ENCODE measurements at regions not wholly inside any gene's neighbourhood (a gene's known extent, or its start where the extent isn't known, plus 50 kb on each side); places are given as distances from the start of the nearest gene placed in this dataset.
A peak's percentile ranks its signal among the peaks of the same experiment; 100 is the strongest.

DNA sequence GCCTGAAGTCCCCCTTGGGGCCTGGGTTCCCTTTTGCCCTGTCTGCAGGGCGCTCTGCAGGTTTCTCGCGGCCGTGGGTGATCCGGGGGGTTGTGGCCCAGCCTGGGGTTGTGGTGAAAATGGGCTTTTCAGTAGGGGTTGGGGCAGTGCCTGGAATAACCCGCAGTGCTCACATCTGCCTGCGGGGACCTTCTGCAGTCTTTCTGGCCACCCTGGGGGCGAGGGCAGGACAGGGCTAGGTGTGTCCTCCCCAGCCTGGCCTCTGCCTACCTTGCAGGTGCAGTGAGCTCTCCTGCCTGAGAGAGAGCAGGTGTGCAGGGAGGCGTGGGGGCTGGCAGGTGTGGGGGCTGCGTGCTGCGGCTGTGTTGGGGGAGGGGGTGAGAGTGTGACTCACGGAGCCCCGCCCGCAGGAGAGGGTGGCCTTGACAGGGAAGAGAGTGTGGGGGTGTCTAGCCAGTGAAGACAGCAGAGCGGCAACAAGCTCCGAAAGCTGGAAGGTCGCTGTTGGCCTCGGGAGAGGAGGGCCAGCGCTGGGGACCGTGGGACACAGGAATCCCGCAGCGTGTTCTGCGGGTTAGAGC, 131.4 kb downstream of the MRPL36 start:
- ChIA-PET CTCF (interaction anchor here (0.9 to 2.0 kb wide), 9 partner anchors 23 to 371 kb away, joined by 3 to 11 read pairs (median 4); partner anchors contain the start of genes MRPL36 and NDUFS6), POLR2A (interaction anchor here (0.5 kb wide), 1 partner anchor 128 kb away, joined by 3 read pairs; no protein-coding TSS in a partner anchor)
- peaks cover 11% of the 10 kb centered on the region for H3K9me3 Mint-ChIP-seq
- no peaks in the 10 kb centered on the region for H3K36me3 Mint-ChIP-seq
- ATAC-seq (peak; percentile 70), DNase-seq (ENCODE audit: low spot score) (peak; percentile 53)
- H3K4me1 Mint-ChIP-seq = peaks cover 23% of the 10 kb centered on the region
- peaks cover 41% of the 10 kb centered on the region for H3K27me3 Mint-ChIP-seq (ENCODE audit: low read depth)
- TF ChIP-seq, protein P1, sequence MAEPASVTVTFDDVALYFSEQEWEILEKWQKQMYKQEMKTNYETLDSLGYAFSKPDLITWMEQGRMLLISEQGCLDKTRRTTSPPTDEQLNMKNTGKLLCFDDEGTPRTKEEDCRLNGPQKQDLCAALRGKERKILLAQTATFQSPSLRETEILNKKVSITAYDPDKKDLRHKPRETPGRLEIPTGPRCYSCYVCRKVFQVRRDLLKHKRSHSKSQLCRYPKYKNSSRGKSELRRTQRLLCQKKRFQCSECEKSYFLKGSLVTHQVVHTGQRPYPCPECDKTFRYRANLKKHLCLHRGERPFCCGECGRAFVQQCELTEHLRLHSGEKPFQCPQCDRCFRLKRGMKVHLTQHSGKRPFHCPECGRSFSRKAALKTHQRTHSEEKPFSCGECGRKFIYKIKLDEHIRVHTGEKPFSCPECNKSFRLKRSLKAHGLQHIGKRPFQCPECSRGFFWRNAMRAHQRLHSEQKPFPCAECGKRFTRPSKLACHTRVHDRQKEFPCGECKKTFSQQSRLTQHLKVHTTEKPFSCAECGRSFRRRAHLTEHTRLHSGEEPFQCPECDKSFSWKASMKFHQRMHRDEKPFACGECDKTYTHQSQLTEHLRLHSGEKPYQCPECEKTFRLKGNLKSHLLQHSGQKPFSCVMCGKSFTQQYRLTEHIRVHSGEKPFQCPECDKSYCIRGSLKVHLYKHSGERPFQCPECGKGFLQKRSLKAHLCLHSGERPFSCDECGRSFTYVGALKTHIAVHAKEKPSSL (CRISPR knock-in tag; conservative IDR thresholded peaks at IDR 0.05) = no peak
- TF ChIP-seq NR2C2 (CRISPR knock-in tag; IDR thresholded peaks at IDR 0.05) = no peak
- TF ChIP-seq ESRRA (CRISPR knock-in tag; IDR thresholded peaks at IDR 0.05; ENCODE audit: borderline replicate concordance) = no peak
- no peak for TF ChIP-seq ZNF671 (CRISPR knock-in tag; IDR thresholded peaks at IDR 0.05)
- TF ChIP-seq, protein P2, sequence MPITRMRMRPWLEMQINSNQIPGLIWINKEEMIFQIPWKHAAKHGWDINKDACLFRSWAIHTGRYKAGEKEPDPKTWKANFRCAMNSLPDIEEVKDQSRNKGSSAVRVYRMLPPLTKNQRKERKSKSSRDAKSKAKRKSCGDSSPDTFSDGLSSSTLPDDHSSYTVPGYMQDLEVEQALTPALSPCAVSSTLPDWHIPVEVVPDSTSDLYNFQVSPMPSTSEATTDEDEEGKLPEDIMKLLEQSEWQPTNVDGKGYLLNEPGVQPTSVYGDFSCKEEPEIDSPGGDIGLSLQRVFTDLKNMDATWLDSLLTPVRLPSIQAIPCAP (CRISPR knock-in tag; IDR thresholded peaks at IDR 0.05) = no peak
- TF ChIP-seq, protein P3, sequence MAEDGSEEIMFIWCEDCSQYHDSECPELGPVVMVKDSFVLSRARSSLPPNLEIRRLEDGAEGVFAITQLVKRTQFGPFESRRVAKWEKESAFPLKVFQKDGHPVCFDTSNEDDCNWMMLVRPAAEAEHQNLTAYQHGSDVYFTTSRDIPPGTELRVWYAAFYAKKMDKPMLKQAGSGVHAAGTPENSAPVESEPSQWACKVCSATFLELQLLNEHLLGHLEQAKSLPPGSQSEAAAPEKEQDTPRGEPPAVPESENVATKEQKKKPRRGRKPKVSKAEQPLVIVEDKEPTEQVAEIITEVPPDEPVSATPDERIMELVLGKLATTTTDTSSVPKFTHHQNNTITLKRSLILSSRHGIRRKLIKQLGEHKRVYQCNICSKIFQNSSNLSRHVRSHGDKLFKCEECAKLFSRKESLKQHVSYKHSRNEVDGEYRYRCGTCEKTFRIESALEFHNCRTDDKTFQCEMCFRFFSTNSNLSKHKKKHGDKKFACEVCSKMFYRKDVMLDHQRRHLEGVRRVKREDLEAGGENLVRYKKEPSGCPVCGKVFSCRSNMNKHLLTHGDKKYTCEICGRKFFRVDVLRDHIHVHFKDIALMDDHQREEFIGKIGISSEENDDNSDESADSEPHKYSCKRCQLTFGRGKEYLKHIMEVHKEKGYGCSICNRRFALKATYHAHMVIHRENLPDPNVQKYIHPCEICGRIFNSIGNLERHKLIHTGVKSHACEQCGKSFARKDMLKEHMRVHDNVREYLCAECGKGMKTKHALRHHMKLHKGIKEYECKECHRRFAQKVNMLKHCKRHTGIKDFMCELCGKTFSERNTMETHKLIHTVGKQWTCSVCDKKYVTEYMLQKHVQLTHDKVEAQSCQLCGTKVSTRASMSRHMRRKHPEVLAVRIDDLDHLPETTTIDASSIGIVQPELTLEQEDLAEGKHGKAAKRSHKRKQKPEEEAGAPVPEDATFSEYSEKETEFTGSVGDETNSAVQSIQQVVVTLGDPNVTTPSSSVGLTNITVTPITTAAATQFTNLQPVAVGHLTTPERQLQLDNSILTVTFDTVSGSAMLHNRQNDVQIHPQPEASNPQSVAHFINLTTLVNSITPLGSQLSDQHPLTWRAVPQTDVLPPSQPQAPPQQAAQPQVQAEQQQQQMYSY (CRISPR knock-in tag; IDR thresholded peaks at IDR 0.05) = no peak
- TF ChIP-seq ZNF317 (CRISPR knock-in tag; IDR thresholded peaks at IDR 0.05; ENCODE audit: borderline replicate concordance, low read depth) = no peak
- no peak for TF ChIP-seq NR1H2 (CRISPR knock-in tag; IDR thresholded peaks at IDR 0.05)
- no peak for TF ChIP-seq ZNF121 (CRISPR knock-in tag; IDR thresholded peaks at IDR 0.05)
- no peak for TF ChIP-seq TEAD4 (CRISPR knock-in tag; IDR thresholded peaks at IDR 0.05)
- no peak for TF ChIP-seq ZNF263 (CRISPR knock-in tag; IDR thresholded peaks at IDR 0.05; ENCODE audit: low read depth)
- no peak for TF ChIP-seq ZNF416 (CRISPR knock-in tag; IDR thresholded peaks at IDR 0.05)
- no peak for TF ChIP-seq GABPB1 (CRISPR knock-in tag; IDR thresholded peaks at IDR 0.05)
- no peak for TF ChIP-seq USF1 (CRISPR knock-in tag; IDR thresholded peaks at IDR 0.05)
- TF ChIP-seq ZBTB43 (CRISPR knock-in tag; IDR thresholded peaks at IDR 0.05) = no peak
- TF ChIP-seq ZSCAN18 (CRISPR knock-in tag; IDR thresholded peaks at IDR 0.05) = no peak
- TF ChIP-seq CREM (CRISPR knock-in tag; IDR thresholded peaks at IDR 0.05) = no peak
- no peak overlapping the region for H3K27ac Mint-ChIP-seq
- H3K4me3 Mint-ChIP-seq = peak overlapping the region; percentile 62

Data from WTC11 (cell line).